ENCODE measurements at regions not wholly inside any gene's neighbourhood (a gene's known extent, or its start where the extent isn't known, plus 50 kb on each side); places are given as distances from the start of the nearest gene placed in this dataset.
"Not testable (repeated sequence)": the region's sequence is repeated elsewhere in the genome, so short reads cannot be mapped to it uniquely, and the experiment has no call there.

GRCh38 chr4:78660559-78660958, 109.0 kb downstream of the ANXA3 start:
- TF ChIP-seq, protein P1, sequence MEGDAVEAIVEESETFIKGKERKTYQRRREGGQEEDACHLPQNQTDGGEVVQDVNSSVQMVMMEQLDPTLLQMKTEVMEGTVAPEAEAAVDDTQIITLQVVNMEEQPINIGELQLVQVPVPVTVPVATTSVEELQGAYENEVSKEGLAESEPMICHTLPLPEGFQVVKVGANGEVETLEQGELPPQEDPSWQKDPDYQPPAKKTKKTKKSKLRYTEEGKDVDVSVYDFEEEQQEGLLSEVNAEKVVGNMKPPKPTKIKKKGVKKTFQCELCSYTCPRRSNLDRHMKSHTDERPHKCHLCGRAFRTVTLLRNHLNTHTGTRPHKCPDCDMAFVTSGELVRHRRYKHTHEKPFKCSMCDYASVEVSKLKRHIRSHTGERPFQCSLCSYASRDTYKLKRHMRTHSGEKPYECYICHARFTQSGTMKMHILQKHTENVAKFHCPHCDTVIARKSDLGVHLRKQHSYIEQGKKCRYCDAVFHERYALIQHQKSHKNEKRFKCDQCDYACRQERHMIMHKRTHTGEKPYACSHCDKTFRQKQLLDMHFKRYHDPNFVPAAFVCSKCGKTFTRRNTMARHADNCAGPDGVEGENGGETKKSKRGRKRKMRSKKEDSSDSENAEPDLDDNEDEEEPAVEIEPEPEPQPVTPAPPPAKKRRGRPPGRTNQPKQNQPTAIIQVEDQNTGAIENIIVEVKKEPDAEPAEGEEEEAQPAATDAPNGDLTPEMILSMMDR (conservative IDR thresholded peaks at IDR 0.05; ENCODE audit: control insufficient read depth, insufficient read depth, low read depth, low read length): no peak
- peak; percentile 32 for DNase-seq (ENCODE audit: low read depth)

DNA sequence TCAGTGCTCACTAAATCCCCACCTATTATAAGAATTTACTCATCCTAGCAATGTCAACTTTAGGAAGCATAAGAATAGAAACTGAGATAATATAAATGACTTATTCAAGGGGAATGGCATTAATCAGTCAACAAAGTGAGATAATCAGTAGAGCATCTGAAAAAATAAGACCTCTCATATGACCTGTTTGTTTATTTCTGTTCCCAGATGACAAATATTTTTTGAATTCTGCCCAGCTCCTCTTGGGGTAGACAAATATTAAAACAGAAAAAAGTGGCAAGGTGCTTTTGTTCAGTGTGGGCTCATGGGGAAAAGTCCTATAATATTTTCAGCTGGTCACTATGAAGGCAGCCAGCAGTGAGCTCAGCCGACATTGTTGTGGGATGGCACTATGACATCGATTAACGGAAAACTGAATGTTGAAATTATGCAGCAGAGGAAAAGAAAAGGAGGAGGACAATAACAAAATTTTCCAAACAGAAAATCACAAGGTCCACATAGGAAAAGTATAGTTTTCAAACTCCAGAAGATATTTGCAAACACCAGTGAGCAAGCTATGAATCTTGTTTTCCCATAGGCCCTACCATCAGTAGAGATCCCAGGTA, 109.6 kb downstream of the ANXA3 start:
- peak; percentile 20 for DNase-seq (ENCODE audit: low read depth)

More at GRCh38 chr4:78660559-78660958, 109.0 kb downstream of the ANXA3 start:
- no peak overlapping the region for H3K4me3 ChIP-seq (ENCODE audit: control insufficient read depth, low read depth, low read length)

GRCh38 chr4:78661921-78662521, 110.5 kb downstream of the ANXA3 start:
- peak; percentile 72 for DNase-seq (ENCODE audit: low read depth)
- no peak overlapping the region for H3K4me3 ChIP-seq (ENCODE audit: control insufficient read depth, low read depth, low read length)
- TF ChIP-seq, protein P1 (conservative IDR thresholded peaks at IDR 0.05; ENCODE audit: control insufficient read depth, insufficient read depth, low read depth, low read length): no peak

More for the DNA sequence above, 109.6 kb downstream of the ANXA3 start:
- no peak overlapping the region for H3K4me3 ChIP-seq (ENCODE audit: control insufficient read depth, low read depth, low read length)
- TF ChIP-seq, protein P1 (conservative IDR thresholded peaks at IDR 0.05; ENCODE audit: control insufficient read depth, insufficient read depth, low read depth, low read length): no peak

GRCh38 chr4:78662658-78663057, 111.1 kb downstream of the ANXA3 start:
- no peak for DNase-seq (ENCODE audit: low read depth)
- H3K4me3 ChIP-seq (ENCODE audit: control insufficient read depth, low read depth, low read length): no peak overlapping the region
- TF ChIP-seq, protein P1 (conservative IDR thresholded peaks at IDR 0.05; ENCODE audit: control insufficient read depth, insufficient read depth, low read depth, low read length): no peak

DNA sequence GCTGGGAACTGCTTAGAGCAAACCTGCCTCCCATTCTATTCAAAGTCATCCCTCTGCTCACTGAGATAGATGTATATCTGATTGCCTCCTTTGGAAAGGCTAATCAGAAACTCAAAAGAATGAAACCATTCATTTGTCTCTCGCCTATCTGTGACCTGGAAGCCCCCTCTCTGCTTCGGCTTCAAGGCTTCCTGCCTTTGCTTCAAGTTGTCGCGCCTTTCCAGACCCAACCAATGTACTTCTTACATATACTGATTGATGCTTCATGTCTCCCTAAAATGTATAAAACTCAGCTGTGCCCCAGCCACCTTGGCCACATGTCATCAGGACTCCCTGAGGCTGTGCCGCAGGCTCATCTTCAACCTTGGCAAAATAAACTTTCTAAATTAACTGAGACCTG, 111.9 kb upstream of the BMP2K start:
- DNase-seq (ENCODE audit: low read depth); H3K4me3 ChIP-seq (ENCODE audit: control insufficient read depth, low read depth, low read length): not testable (repeated sequence)

- no peak overlapping the region for H3K4me3 ChIP-seq (ENCODE audit: control insufficient read depth, low read depth, low read length)
- DNase-seq (ENCODE audit: low read depth): no peak
- TF ChIP-seq, protein P1 (conservative IDR thresholded peaks at IDR 0.05; ENCODE audit: control insufficient read depth, insufficient read depth, low read depth, low read length): no peak
These were observed 110.9 kb upstream of the BMP2K start for GRCh38 chr4:78665216-78665770.

GRCh38 chr4:78666830-78667258, 109.3 kb upstream of the BMP2K start:
- no peak overlapping the region for H3K4me3 ChIP-seq (ENCODE audit: control insufficient read depth, low read depth, low read length)
- DNase-seq (ENCODE audit: low read depth): no peak
- TF ChIP-seq, protein P1 (conservative IDR thresholded peaks at IDR 0.05; ENCODE audit: control insufficient read depth, insufficient read depth, low read depth, low read length): no peak

All from fibroblast of mammary gland (primary cell).